ENCODE measurements at regions not wholly inside any gene's neighbourhood (a gene's known extent, or its start where the extent isn't known, plus 50 kb on each side); places are given as distances from the start of the nearest gene placed in this dataset.

DNA sequence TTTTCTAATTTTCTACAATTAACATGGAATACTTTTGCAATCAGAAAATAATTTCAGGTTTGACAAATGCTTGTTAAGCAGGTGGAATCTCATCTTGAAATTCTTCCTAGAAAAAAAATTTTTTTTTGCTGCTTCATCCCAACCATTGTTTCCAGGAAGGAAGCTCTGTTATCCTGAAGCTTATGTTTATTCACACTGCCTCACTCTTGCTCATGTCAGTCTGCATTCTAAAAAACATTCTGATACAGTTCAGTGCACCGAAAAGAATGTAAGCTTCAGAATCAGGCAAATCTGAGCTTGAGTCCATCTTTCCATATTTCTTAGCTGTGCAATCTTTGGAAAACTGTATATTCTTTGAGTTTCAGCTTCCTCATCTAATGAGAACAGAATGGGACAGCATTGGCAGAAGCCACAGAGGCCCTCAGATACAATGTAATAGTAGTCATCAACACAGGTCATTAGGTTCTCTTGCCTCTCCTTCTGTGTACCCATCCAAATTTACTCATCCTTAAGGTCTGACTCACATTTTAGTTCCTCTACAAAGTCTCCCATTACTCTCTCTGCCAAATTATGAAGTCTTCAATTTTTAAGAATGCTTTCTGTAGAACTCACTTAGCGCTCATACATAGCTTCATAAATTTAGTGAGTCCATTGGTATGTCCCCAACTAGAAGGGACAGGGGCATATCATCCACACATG lies 881.8 kb upstream of the NR2F2 start:
- TF ChIP-seq, protein P1, sequence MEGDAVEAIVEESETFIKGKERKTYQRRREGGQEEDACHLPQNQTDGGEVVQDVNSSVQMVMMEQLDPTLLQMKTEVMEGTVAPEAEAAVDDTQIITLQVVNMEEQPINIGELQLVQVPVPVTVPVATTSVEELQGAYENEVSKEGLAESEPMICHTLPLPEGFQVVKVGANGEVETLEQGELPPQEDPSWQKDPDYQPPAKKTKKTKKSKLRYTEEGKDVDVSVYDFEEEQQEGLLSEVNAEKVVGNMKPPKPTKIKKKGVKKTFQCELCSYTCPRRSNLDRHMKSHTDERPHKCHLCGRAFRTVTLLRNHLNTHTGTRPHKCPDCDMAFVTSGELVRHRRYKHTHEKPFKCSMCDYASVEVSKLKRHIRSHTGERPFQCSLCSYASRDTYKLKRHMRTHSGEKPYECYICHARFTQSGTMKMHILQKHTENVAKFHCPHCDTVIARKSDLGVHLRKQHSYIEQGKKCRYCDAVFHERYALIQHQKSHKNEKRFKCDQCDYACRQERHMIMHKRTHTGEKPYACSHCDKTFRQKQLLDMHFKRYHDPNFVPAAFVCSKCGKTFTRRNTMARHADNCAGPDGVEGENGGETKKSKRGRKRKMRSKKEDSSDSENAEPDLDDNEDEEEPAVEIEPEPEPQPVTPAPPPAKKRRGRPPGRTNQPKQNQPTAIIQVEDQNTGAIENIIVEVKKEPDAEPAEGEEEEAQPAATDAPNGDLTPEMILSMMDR (conservative IDR thresholded peaks at IDR 0.05; ENCODE audit: low read depth, low read length): no peak
- no peak for DNase-seq (ENCODE audit: low read depth)

DNA sequence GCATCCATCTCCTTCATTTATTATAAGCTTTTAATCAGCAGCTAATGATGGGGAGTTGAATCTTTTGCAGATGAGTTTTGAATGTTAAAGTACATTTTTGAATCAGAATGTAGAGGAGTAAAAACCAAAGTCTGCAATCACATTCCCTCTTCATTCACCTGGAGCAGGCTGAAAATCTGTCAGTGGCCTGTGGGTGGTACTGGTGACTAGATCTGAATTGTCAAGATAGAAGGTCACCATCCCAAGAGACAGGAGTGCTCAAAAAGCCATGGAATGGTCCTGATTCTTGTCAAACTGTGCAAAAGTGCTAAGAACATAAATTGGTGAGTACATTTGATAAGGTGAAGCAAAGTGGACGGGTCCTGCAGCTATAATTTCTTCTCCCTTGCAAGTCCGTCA lies 881.3 kb upstream of the NR2F2 start:
- no peak overlapping the region for H3K4me3 ChIP-seq (ENCODE audit: low read length)
- TF ChIP-seq, protein P1 (conservative IDR thresholded peaks at IDR 0.05; ENCODE audit: low read depth, low read length): no peak
- no peak for DNase-seq (ENCODE audit: low read depth)

More for the DNA sequence above, 881.8 kb upstream of the NR2F2 start:
- H3K4me3 ChIP-seq (ENCODE audit: low read length): no peak overlapping the region

DNA sequence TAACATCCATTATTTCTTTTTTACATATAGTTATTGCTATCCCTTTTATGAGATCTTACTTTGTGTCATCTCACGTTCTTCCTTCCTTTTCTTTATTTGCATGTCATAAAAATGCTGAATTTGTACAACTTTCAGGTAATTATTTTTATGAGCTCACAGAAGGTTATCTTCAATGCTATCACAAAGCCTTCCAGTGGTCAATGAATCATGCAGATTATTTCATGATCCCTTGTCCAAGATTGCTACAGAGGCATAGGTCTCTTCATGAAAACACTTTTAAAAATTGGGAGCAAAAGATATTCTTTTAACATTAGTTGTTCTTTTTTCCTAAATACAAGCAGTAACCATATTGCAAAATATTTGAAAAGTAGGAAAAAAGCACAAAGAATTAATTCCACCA lies 880.1 kb upstream of the NR2F2 start:
- H3K4me3 ChIP-seq (ENCODE audit: low read length): no peak overlapping the region
- DNase-seq (ENCODE audit: low read depth): peak; percentile 12

DNA sequence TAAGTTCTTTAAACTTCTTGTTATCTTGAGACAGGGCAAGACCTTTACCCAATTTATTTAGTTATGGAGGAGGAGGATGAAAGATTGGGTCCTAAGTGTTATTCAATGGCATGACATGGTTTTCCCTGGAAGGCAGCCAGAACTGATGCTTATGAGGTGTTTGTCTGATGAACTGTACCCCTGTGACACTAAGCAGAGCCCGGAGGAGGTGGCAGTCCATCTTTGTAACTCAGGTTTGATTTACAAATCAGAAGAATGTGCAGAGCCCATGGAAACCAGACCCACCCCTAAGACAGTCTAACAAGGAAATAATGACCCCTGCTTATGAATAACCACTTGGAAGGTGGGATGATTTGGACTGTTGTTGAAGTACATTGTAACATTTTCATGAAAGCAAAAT lies 878.6 kb upstream of the NR2F2 start:
- DNase-seq (ENCODE audit: low read depth): no peak
- no peak overlapping the region for H3K4me3 ChIP-seq (ENCODE audit: low read length)
- TF ChIP-seq, protein P1 (conservative IDR thresholded peaks at IDR 0.05; ENCODE audit: low read depth, low read length): no peak

More for the DNA sequence above, 880.1 kb upstream of the NR2F2 start:
- TF ChIP-seq, protein P1 (conservative IDR thresholded peaks at IDR 0.05; ENCODE audit: low read depth, low read length): no peak

DNA sequence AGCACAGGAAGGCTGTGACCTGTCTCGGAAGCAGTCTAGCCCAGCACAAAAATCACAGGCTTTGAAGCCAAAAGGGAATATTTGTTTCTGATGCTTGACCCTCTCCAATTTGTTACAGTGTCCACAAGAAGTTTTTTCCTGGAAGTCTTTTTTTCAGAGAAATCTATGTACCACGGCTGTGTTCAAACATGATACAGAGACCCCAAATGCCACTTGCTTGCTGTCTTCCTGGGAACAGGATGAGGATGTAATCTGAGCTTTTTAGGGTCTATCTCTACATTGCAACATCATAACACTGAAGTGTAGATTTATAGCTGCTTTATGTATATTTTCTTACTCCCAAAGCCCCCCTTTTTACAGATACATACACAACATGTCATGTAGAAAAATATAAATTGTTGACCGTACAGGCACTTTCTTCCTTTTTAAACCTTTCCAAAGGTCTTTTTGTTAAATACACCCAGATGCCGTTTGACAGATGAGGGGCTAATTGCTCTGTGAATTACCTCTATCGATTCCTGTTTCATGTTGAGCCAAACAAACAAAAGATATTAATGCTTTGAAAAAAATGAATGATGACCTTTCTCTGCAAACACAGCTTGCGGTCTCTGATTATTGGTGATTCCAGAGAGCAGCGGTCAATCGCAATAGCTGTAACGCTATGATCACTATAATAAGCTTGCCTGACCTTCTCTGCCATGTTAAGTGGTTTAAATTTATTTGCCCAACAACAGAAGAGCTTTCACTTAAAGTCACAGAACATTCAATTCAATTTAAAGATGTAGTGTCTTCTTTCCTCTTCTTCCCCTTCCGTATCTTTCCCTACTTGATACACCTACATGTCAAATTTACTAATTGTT lies 875.9 kb upstream of the NR2F2 start:
- TF ChIP-seq, protein P1 (conservative IDR thresholded peaks at IDR 0.05; ENCODE audit: low read depth, low read length): no peak
- H3K4me3 ChIP-seq (ENCODE audit: low read length): no peak overlapping the region
- DNase-seq (ENCODE audit: low read depth): no peak

DNA sequence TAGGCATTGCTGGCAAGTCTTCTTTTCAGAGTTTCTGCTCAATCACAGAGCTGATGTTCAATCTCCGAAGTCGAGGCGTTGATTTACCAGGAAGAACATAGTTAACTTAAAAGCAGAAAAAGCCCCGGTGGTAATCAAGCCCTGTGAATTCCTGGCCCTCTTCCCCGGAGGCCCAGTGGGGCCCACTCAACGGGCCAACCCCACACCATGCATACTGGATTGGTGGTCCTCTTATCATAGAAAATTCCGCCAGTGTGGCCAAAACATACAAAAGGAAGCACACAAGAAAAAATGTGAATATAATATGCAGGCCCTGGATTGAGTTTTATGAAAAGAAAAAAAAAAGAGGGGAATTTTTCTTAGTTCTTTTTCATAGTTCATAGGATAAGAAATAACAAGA lies 873.0 kb upstream of the NR2F2 start:
- TF ChIP-seq, protein P1 (conservative IDR thresholded peaks at IDR 0.05; ENCODE audit: low read depth, low read length): no peak
- no peak overlapping the region for H3K4me3 ChIP-seq (ENCODE audit: low read length)
- no peak for DNase-seq (ENCODE audit: low read depth)
